Lower leg skin (tissue), 4 donors: ENCODE measurements at regions not wholly inside any gene's neighbourhood (a gene's known extent, or its start where the extent isn't known, plus 50 kb on each side); places are given as distances from the start of the nearest gene placed in this dataset.

ENCODE experiments used
- DNase-seq, 2 donors: peaks; one replicate each; pipeline ENCODE4 v3.0.0-alpha.2; 2019; ENCODE audit warnings: low spot score in 2 of 2
- H3K4me3 ChIP-seq: fragments of 200-600 bp; sonication (generic); 2 replicates; pipeline ENCODE4 v1.5.1; 2017; ENCODE audit warnings: mild to moderate bottlenecking, low read depth; ENCODE audit not compliant: poor library complexity, severe bottlenecking
- POLR2A ChIP-seq, 2 donors: fragments of 450-650 bp; IDR thresholded peaks; one replicate each; pipeline ENCODE4 v1.6.1; 2016 to 2017; ENCODE audit warnings: antibody characterized with exemption in 2 of 2, mild to moderate bottlenecking in 1 of 2, moderate library complexity in 1 of 2
- WGBS, 2 donors: methylation state at CpG; one replicate each; pipeline ENCODE4 v1.1.5; 2018; 5-methylcytosine and 5-hydroxymethylcytosine counted together
- intact Hi-C: fragments of 100-400 bp; cut with DNase I; formaldehyde crosslinking; loops from one replicate; pipeline ENCODE4 v1.15.0; 2023; ENCODE audit warnings: low total_unique reads
- TF ChIP-seq, protein P1 (sequence below), 3 donors: fragments of 450-650 bp; IDR thresholded peaks; one replicate each; pipeline ENCODE4 v1.5.1; 2016; ENCODE audit warnings: antibody characterized with exemption in 3 of 3, mild to moderate bottlenecking in 3 of 3, moderate library complexity in 2 of 3

GRCh38 chr5:175778951-175779503 lies 92.4 kb upstream of the CPLX2 start:
- intact Hi-C loops: no loop called here
- no peak overlapping the region for H3K4me3 ChIP-seq
- TF ChIP-seq, protein P1, sequence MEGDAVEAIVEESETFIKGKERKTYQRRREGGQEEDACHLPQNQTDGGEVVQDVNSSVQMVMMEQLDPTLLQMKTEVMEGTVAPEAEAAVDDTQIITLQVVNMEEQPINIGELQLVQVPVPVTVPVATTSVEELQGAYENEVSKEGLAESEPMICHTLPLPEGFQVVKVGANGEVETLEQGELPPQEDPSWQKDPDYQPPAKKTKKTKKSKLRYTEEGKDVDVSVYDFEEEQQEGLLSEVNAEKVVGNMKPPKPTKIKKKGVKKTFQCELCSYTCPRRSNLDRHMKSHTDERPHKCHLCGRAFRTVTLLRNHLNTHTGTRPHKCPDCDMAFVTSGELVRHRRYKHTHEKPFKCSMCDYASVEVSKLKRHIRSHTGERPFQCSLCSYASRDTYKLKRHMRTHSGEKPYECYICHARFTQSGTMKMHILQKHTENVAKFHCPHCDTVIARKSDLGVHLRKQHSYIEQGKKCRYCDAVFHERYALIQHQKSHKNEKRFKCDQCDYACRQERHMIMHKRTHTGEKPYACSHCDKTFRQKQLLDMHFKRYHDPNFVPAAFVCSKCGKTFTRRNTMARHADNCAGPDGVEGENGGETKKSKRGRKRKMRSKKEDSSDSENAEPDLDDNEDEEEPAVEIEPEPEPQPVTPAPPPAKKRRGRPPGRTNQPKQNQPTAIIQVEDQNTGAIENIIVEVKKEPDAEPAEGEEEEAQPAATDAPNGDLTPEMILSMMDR (IDR thresholded peaks at IDR 0.05): no peak
- no peak for TF ChIP-seq POLR2A (IDR thresholded peaks at IDR 0.05)
- WGBS, 2 donors: 58 to 63% methylated on average over 6 to 7 of the region's 7 CpGs
- no peak for DNase-seq

- TF ChIP-seq, protein P1 (IDR thresholded peaks at IDR 0.05): no peak
- H3K4me3 ChIP-seq: no peak overlapping the region
- intact Hi-C loops: no loop called here
- DNase-seq: no peak
Observed at GRCh38 chr5:175783739-175784138, 87.6 kb upstream of the CPLX2 start.

DNA sequence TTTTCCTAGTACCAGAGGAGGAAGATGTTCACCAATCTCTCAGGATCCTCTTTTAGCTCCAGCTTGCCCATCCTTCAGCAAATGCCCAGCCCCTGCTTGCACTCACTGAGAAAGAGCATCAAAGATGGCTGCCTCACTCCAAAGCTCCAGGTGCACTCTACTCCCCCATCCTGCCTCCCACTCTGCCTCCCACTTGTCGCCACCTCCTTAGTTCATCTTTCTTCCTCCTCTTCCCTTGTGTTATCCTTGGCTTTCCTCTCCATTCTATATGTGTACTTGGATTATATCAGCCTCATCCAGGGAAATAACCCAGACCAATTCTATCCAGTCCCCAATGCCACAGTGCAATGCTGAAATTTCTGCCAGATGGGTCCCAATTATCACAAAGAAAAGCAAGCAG lies 87.1 kb upstream of the CPLX2 start:
- H3K4me3 ChIP-seq: no peak overlapping the region
- 71 to 88% methylated on average over 1 of the region's 1 CpG for WGBS, 2 donors
- no peak for DNase-seq
- intact Hi-C loops: no loop called here
- TF ChIP-seq POLR2A (IDR thresholded peaks at IDR 0.05): no peak
- TF ChIP-seq, protein P1 (IDR thresholded peaks at IDR 0.05): no peak

GRCh38 chr5:175785681-175786080 lies 85.7 kb upstream of the CPLX2 start:
- intact Hi-C loops: no loop called here
- no peak for TF ChIP-seq POLR2A (IDR thresholded peaks at IDR 0.05)
- TF ChIP-seq, protein P1 (IDR thresholded peaks at IDR 0.05): no peak
- DNase-seq: no peak
- H3K4me3 ChIP-seq: no peak overlapping the region

DNA sequence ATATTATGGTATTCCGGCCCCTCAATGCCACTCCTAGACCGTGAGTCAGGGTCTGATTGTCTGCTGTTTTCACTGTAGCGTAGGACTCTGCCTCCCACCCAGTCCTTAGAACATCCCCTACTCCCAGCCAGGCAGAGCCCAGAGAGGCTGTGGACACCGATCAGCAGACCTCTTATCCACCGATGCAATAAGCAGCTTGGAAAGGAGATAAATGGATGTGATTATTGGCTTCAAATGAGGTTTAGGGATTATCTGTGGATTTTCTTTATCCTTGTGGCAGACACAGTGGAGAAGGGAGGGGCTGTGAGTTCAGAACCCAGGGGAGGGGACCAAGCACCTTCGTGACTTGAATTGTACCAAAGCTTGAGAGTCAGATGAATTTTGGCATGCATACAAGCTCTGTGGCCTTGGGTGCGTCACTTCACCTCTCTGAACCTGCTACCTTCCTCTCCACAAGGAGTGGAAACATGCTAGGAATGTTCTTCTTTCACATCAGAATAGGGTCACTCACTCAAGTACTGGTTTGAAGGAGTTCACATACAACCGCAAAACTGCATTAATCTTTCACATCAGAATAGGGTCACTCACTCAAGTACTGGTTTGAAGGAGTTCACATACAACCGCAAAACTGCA lies 83.1 kb upstream of the CPLX2 start:
- no peak for DNase-seq
- intact Hi-C loops: no loop called here
- no peak overlapping the region for H3K4me3 ChIP-seq
- 81 to 85% methylated on average over 9 of the region's 9 CpGs for WGBS, 2 donors
- no peak for TF ChIP-seq POLR2A (IDR thresholded peaks at IDR 0.05)

GRCh38 chr5:175789670-175790069 lies 81.7 kb upstream of the CPLX2 start:
- no peak for DNase-seq
- no peak for TF ChIP-seq POLR2A (IDR thresholded peaks at IDR 0.05)
- TF ChIP-seq, protein P1 (IDR thresholded peaks at IDR 0.05): no peak
- no peak overlapping the region for H3K4me3 ChIP-seq
- intact Hi-C loops: no loop called here
